CD4-positive, CD25-positive, alpha-beta regulatory T cell (primary cell): ENCODE measurements at regions not wholly inside any gene's neighbourhood (a gene's known extent, or its start where the extent isn't known, plus 50 kb on each side); places are given as distances from the start of the nearest gene placed in this dataset.

Experiments used
- ATAC-seq, 2 donors: fragments of 150-1000 bp; cut with Tn5 transposase; one replicate each; pipeline ENCODE4 v1.10.0; 2021; ENCODE audit warnings: low read depth in 2 of 2, moderate number of reproducible peaks in 2 of 2, moderate library complexity in 1 of 2
- DNase-seq, 3 donors: peaks; one replicate each; pipeline versions ENCODE4 v3.0.0 to v3.0.0-alpha.2; 2012 to 2022; ENCODE audit warnings: mixed read lengths in 1 of 3
- H3K27ac ChIP-seq: one replicate; pipeline ENCODE4 v1.7.0; 2013; ENCODE audit warnings: mild to moderate bottlenecking, low read length; ENCODE audit not compliant: insufficient read depth, poor library complexity, severe bottlenecking
- H3K27me3 ChIP-seq: one replicate; pipeline ENCODE4 v1.7.0; 2013; ENCODE audit warnings: low read length; ENCODE audit not compliant: control insufficient read depth, insufficient read depth
- H3K36me3 ChIP-seq: one replicate; pipeline ENCODE4 v1.7.0; 2013; ENCODE audit warnings: mild to moderate bottlenecking, low read length, moderate library complexity; ENCODE audit not compliant: control insufficient read depth, insufficient read depth
- H3K4me1 ChIP-seq: 2 replicates; pipeline ENCODE4 v1.7.0; 2013; ENCODE audit warnings: mild to moderate bottlenecking, low read length; ENCODE audit not compliant: insufficient read depth, control insufficient read depth, poor library complexity, severe bottlenecking
- H3K4me3 ChIP-seq: one replicate; pipeline ENCODE4 v1.7.0; 2013; ENCODE audit warnings: low read depth, mild to moderate bottlenecking, low read length, moderate library complexity
- H3K9me3 ChIP-seq, 2 experiments: 1 replicate in 1 of 2; 2 replicates in 1 of 2; pipeline ENCODE4 v1.7.0; 2013; ENCODE audit warnings: low read length in 2 of 2, mild to moderate bottlenecking in 1 of 2, moderate library complexity in 1 of 2; ENCODE audit not compliant: control insufficient read depth in 2 of 2
- H3K27ac Mint-ChIP-seq, 3 donors: one replicate each; pipeline ENCODE4 v1.8.0; 2020 to 2022; ENCODE audit warnings: mild to moderate bottlenecking in 3 of 3, mixed read lengths in 3 of 3, moderate library complexity in 2 of 3
- H3K27me3 Mint-ChIP-seq: one replicate; pipeline ENCODE4 v1.8.0; 2022; ENCODE audit warnings: mild to moderate bottlenecking, mixed read lengths
- H3K36me3 Mint-ChIP-seq: one replicate; pipeline ENCODE4 v1.8.0; 2020; ENCODE audit warnings: mixed read lengths
- H3K4me1 Mint-ChIP-seq, 4 donors: one replicate each; pipeline ENCODE4 v1.8.0; 2020 to 2022; ENCODE audit warnings: mixed read lengths in 4 of 4, mild to moderate bottlenecking in 1 of 4
- H3K4me3 Mint-ChIP-seq, 4 donors: one replicate each; pipeline ENCODE4 v1.8.0; 2020 to 2022; ENCODE audit warnings: mild to moderate bottlenecking in 4 of 4, mixed read lengths in 4 of 4, moderate library complexity in 3 of 4
- H3K9me3 Mint-ChIP-seq, 7 donors: one replicate each; pipeline ENCODE4 v1.8.0; 2020 to 2022; ENCODE audit warnings: mixed read lengths in 7 of 7, mild to moderate bottlenecking in 3 of 7, moderate library complexity in 2 of 7

DNA sequence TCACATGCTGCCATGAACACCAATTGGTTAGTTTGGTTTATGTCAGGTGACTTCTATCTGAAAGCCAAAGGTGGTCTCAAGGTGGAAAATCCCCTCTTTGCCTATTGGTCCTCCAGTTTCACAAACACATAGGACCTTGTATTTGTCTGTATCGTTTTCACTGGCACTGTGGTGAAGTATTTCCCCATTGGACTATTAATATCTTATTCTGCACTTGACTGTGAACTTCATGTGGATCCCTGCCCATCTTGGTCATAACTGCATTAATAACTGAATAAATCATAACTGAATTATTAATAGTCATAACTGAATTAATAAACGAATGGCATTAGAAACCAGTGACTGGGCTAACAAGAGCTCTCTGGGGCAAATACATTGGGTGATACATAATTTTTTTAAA, 341.3 kb upstream of the ADAMTS9 start:
- H3K4me3 Mint-ChIP-seq = no peak overlapping the region
- DNase-seq (no peak), ATAC-seq (no peak)
- no peaks in the 10 kb centered on the region for H3K4me1 Mint-ChIP-seq
- peaks cover 0 to 6% of the 10 kb centered on the region in 2 experiments for H3K9me3 ChIP-seq
- peaks cover 0 to 38% (median 7%) of the 10 kb centered on the region in 7 donors for H3K9me3 Mint-ChIP-seq
- H3K27me3 Mint-ChIP-seq = no peaks in the 10 kb centered on the region
- H3K4me3 ChIP-seq = no peak overlapping the region
- H3K36me3 Mint-ChIP-seq = no peaks in the 10 kb centered on the region
- no peaks in the 10 kb centered on the region for H3K4me1 ChIP-seq
- H3K36me3 ChIP-seq = no peaks in the 10 kb centered on the region
- H3K27ac ChIP-seq = no peak overlapping the region
- no peak overlapping the region for H3K27ac Mint-ChIP-seq
- H3K27me3 ChIP-seq = no peaks in the 10 kb centered on the region

DNA sequence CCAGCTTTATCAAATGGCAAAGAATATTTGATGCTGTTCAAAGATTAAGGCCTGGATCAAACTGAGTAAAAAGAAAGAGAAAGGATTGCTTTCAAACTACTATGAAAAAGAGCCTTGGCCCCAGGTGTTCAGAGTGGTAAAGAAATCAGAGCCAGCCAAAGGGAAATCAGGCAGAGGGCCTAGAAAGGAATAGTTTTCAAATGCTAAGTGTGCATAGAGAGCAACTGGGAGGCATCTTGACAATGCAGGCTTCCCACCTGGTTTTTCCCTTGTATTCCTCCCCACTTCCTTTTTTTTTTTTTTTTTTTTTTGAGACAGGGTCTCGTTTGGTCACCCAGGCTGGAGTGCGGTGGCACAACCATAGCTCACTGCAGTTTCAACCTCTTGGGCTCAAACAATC, 340.2 kb upstream of the ADAMTS9 start:
- no peak for DNase-seq
- H3K9me3 ChIP-seq = peaks cover 0 to 6% of the 10 kb centered on the region in 2 experiments
- Mint-ChIP-seq H3K4me3 (no peak overlapping the region), H3K36me3 (no peaks in the 10 kb centered on the region), H3K27me3 (no peaks in the 10 kb centered on the region), H3K4me1 (no peaks in the 10 kb centered on the region), H3K9me3 (peaks cover 0 to 40% (median 8%) of the 10 kb centered on the region in 7 donors), H3K27ac (no peak overlapping the region)
- no peak overlapping the region for H3K27ac ChIP-seq
- H3K27me3 ChIP-seq = no peaks in the 10 kb centered on the region
- H3K36me3 ChIP-seq = no peaks in the 10 kb centered on the region
- H3K4me3 ChIP-seq = no peak overlapping the region
- no peak for ATAC-seq
- H3K4me1 ChIP-seq = no peaks in the 10 kb centered on the region

DNA sequence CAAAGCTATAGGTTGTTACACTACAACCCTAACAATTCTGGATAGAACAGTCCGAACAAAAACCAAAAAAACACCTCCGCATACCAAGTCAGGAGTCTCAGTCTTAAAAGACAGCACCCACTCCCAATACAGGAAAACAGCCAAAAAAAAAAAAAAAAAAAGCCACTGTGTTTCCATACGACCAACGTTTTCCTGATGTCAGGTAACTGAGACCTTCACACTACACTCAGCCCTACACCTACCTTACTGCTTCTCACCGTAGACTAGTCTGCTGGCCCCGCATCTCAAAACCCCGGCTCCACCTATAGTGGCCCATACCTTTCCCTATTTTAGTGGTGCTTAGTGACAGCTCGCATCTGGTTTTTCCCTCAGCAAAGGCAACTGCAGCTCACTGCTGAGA, 339.5 kb upstream of the ADAMTS9 start:
- Histone ChIP-seq H3K27me3 (no peaks in the 10 kb centered on the region), H3K27ac (no peak overlapping the region), H3K4me1 (no peaks in the 10 kb centered on the region), H3K4me3 (no peak overlapping the region), H3K9me3 (peaks cover 0 to 6% of the 10 kb centered on the region in 2 experiments), H3K36me3 (no peaks in the 10 kb centered on the region)
- Mint-ChIP-seq H3K27me3 (no peaks in the 10 kb centered on the region), H3K9me3 (peaks cover 0 to 34% (median 8%) of the 10 kb centered on the region in 7 donors), H3K27ac (no peak overlapping the region), H3K36me3 (no peaks in the 10 kb centered on the region), H3K4me3 (no peak overlapping the region), H3K4me1 (no peaks in the 10 kb centered on the region)
- no peak for DNase-seq
- ATAC-seq = no peak

DNA sequence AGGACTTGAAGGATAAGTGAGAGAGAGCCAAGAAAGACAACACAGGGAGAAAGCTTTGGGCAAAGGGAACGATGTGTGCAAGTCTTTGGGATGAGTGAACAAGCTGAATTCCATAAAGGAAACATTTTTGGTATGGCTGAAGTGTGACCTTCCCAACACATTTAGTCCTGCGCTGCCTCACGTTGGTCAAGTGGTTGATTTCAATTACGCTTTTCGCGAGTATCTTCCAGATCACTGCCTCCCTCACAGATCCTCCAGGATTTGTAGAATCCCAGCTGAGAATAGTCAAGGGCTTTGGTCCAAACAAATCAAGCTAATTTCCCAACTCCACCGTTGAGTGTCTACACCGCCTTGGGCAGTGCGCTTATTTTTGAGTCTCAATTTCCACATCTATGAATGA, 338.4 kb upstream of the ADAMTS9 start:
- DNase-seq (no peak), ATAC-seq (no peak)
- no peak overlapping the region for H3K27ac Mint-ChIP-seq
- no peaks in the 10 kb centered on the region for H3K27me3 ChIP-seq
- no peaks in the 10 kb centered on the region for H3K4me1 ChIP-seq
- no peak overlapping the region for H3K4me3 Mint-ChIP-seq
- peaks cover 0 to 34% (median 12%) of the 10 kb centered on the region in 7 donors for H3K9me3 Mint-ChIP-seq
- H3K4me3 ChIP-seq = no peak overlapping the region
- H3K36me3 Mint-ChIP-seq = no peaks in the 10 kb centered on the region
- no peaks in the 10 kb centered on the region for H3K4me1 Mint-ChIP-seq
- H3K27ac ChIP-seq = no peak overlapping the region
- H3K9me3 ChIP-seq = peaks cover 0 to 6% of the 10 kb centered on the region in 2 experiments
- no peaks in the 10 kb centered on the region for H3K27me3 Mint-ChIP-seq
- H3K36me3 ChIP-seq = no peaks in the 10 kb centered on the region

DNA sequence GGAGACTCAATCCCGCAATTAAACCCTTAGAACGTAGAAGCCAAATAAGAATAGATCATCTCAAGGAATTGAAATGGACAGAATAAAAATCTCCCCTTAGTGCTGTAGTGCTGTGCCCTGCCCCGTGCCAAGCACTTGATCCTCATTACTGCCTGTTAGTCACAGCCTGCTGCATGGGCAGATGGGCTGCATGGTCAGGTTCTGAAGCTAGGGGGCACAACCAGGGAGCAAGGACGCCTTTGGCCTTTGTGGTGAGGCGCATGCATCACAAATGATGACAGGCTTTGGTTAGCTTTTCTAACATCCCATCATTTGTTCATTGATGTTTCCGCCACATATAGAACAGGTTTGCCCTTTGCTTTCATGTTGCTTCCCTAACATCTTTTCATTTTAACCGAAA, 336.3 kb upstream of the ADAMTS9 start:
- H3K9me3 ChIP-seq = peaks cover 0 to 6% of the 10 kb centered on the region in 2 experiments
- Mint-ChIP-seq H3K27me3 (no peaks in the 10 kb centered on the region), H3K4me3 (no peak overlapping the region), H3K9me3 (peaks cover under 1 to 21% (median 7%) of the 10 kb centered on the region in 7 donors), H3K27ac (no peak overlapping the region), H3K36me3 (no peaks in the 10 kb centered on the region), H3K4me1 (no peaks in the 10 kb centered on the region)
- no peak overlapping the region for H3K27ac ChIP-seq
- H3K4me1 ChIP-seq = no peaks in the 10 kb centered on the region
- H3K27me3 ChIP-seq = no peaks in the 10 kb centered on the region
- no peaks in the 10 kb centered on the region for H3K36me3 ChIP-seq
- no peak for DNase-seq
- no peak overlapping the region for H3K4me3 ChIP-seq
- no peak for ATAC-seq

DNA sequence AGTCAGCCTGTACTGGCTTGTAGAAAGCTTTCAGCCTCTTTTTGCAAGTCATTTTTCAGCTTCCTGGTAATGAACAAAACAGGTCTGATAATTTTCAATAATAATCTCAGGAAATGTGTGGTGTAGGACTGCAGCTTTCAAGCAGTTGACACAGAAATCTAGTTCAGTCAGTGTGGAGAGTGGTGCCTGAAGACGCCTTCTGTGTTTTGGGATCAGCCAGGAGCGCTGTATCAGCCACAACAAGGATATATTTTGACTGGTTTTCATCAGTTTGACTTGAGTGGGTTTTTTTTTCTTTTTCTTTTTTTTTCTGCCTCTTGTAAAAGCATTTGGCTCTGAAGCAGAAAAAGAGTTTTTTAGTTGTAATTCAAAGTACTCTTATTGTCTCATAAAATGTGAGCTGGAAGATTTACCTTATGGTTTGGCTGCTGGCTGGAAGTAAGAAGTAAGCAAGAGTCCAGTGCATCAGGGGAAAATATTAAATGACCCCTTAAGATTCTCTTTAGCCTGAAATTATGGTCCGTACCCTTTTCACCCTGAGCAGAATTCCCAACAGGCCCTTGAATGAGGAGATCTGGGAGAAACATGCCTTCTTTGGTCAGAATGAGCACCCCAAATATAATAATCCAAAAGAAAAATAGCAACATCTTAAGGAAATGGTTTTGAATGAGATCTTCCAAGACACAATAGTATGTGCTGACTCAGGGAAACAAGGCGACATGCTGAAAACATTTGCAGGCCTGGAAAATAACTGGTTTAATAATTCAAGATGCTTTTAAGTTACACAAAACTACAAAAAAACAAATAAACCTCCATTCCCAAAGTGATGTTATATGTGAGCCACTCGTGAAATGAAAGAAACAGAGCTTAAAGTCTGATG, 332.7 kb upstream of the ADAMTS9 start:
- no peaks in the 10 kb centered on the region for H3K27me3 Mint-ChIP-seq
- no peaks in the 10 kb centered on the region for H3K9me3 ChIP-seq
- no peak overlapping the region for H3K27ac ChIP-seq
- ATAC-seq (no peak), DNase-seq (no peak)
- no peaks in the 10 kb centered on the region for H3K4me1 ChIP-seq
- H3K36me3 Mint-ChIP-seq = no peaks in the 10 kb centered on the region
- no peaks in the 10 kb centered on the region for H3K36me3 ChIP-seq
- peak overlapping the region in 1 of 3 donors; percentile 33 for H3K27ac Mint-ChIP-seq
- no peaks in the 10 kb centered on the region for H3K27me3 ChIP-seq
- H3K4me3 Mint-ChIP-seq = no peak overlapping the region
- H3K9me3 Mint-ChIP-seq = peaks cover 0 to 14% (median 5%) of the 10 kb centered on the region in 7 donors
- H3K4me1 Mint-ChIP-seq = no peaks in the 10 kb centered on the region
- no peak overlapping the region for H3K4me3 ChIP-seq

DNA sequence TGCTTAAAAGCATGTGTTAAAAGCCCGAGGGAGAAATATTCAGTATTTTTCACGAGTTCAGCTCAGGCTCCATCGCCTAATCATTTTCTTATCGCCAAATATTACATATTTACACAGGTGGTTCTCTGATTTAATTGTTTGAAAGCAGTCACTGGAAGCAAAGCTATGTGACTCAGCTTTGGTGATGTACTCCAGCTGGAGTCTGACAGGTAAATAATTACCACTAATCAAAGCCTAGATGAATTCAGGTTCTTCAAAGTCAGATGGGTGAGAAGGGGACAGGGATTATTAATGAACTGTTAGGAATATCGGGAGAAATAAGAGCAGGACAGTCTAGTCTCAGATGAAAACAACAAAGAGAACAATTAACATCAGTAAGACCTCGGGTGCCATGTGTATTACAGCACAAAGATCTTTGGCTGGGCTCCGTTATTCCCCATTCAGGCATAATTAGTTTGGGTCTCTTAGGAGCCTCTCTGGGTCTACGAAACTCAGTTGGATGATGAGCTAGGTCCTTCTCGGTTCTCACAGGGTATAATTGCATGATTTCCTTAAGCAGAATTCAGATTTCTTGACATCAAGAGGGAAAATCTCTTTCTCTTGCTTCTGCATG, 331.7 kb upstream of the ADAMTS9 start:
- Mint-ChIP-seq H3K27me3 (no peaks in the 10 kb centered on the region), H3K36me3 (no peaks in the 10 kb centered on the region), H3K4me1 (no peaks in the 10 kb centered on the region), H3K9me3 (peaks cover 0 to 15% (median 5%) of the 10 kb centered on the region in 7 donors), H3K4me3 (no peak overlapping the region), H3K27ac (no peak overlapping the region)
- Histone ChIP-seq H3K27me3 (no peaks in the 10 kb centered on the region), H3K4me3 (no peak overlapping the region), H3K27ac (no peak overlapping the region), H3K4me1 (no peaks in the 10 kb centered on the region), H3K9me3 (no peaks in the 10 kb centered on the region), H3K36me3 (no peaks in the 10 kb centered on the region)
- ATAC-seq (no peak), DNase-seq (no peak)
